PC-3 (cell line): ENCODE measurements at regions not wholly inside any gene's neighbourhood (a gene's known extent, or its start where the extent isn't known, plus 50 kb on each side); places are given as distances from the start of the nearest gene placed in this dataset.

ENCODE experiments used
- ATAC-seq: fragments of 200-7000 bp; cut with Tn5 transposase; 2 replicates; pipeline ENCODE4 v1.9.1; 2020; ENCODE audit warnings: mild to moderate bottlenecking, moderate library complexity
- BruUV-seq: library from RNA; stranded (reverse); fragments of 400-500 nt; replicated peaks from 2 replicates; lab custom pipeline; 2021; lab: Mats Ljungman, UMichigan
- CTCF ChIA-PET: fragments of 300-600 bp; sonication (Branson Sonifier 250); formaldehyde crosslinking; loops from one replicate; lab custom pipeline; 2022; ENCODE audit warnings: antibody characterized with exemption; lab: Charles Lee
- POLR2A ChIA-PET: fragments of 300-600 bp; sonication (Branson Sonifier 250); formaldehyde crosslinking; loops from one replicate; lab custom pipeline; 2022; ENCODE audit warnings: antibody characterized with exemption; ENCODE audit not compliant: unreplicated experiment; lab: Charles Lee
- DNase-seq: peaks from one replicate; pipeline ENCODE4 v3.0.0-alpha.2; 2015
- H2AFZ ChIP-seq: fragments of 300-600 bp; sonication (generic); 2 replicates; pipeline ENCODE4 v1.6.0; 2016; ENCODE audit warnings: antibody characterized with exemption, low read length
- H3F3A ChIP-seq: fragments of 300-600 bp; sonication (generic); one replicate; pipeline ENCODE4 v1.6.0; 2017; ENCODE audit warnings: antibody characterized with exemption, low read length, control low read depth, mild to moderate bottlenecking; ENCODE audit not compliant: unreplicated experiment
- H3K27ac ChIP-seq: fragments of 300-600 bp; sonication (generic); 2 replicates; pipeline ENCODE4 v1.5.1; 2016; ENCODE audit warnings: mild to moderate bottlenecking, low read length
- H3K27me3 ChIP-seq: fragments of 300-600 bp; sonication (generic); 2 replicates; pipeline ENCODE4 v1.6.1; 2016; ENCODE audit warnings: low read length, mixed read lengths
- H3K36me3 ChIP-seq: fragments of 300-600 bp; sonication (generic); 2 replicates; pipeline ENCODE4 v1.6.1; 2016; ENCODE audit warnings: low read depth, mixed run types, low read length, mixed read lengths
- H3K4me1 ChIP-seq: fragments of 300-600 bp; sonication (generic); 2 replicates; pipeline ENCODE4 v1.5.1; 2016; ENCODE audit warnings: low read length; ENCODE audit not compliant: insufficient read depth
- H3K4me2 ChIP-seq: fragments of 300-600 bp; sonication (generic); 2 replicates; pipeline ENCODE4 v1.6.0; 2016; ENCODE audit warnings: low read length
- H3K4me3 ChIP-seq: fragments of 300-600 bp; sonication (generic); 2 replicates; pipeline ENCODE4 v1.5.1; 2016; ENCODE audit warnings: mild to moderate bottlenecking, low read length, mixed read lengths
- H3K79me2 ChIP-seq: fragments of 300-600 bp; sonication (generic); 2 replicates; pipeline ENCODE4 v1.6.1; 2017; ENCODE audit warnings: low read length, mixed read lengths
- H3K9ac ChIP-seq: fragments of 300-600 bp; sonication (generic); 2 replicates; pipeline ENCODE4 v1.6.0; 2016; ENCODE audit warnings: mild to moderate bottlenecking, low read length
- H3K9me2 ChIP-seq: fragments of 300-600 bp; sonication (generic); replicated peaks from 2 replicates; pipeline ENCODE4 v1.6.1; 2016; ENCODE audit warnings: mixed run types, low read length, mixed read lengths
- H3K9me3 ChIP-seq: fragments of 300-600 bp; sonication (generic); 2 replicates; pipeline ENCODE4 v1.6.1; 2016; ENCODE audit warnings: low read length, mixed read lengths
- H4K20me1 ChIP-seq: fragments of 300-600 bp; sonication (generic); 2 replicates; pipeline ENCODE4 v1.6.1; 2016; ENCODE audit warnings: low read length, mixed read lengths
- CTCF ChIP-seq: fragments of 300-600 bp; sonication (generic); conservative IDR thresholded peaks from 2 replicates; pipeline ENCODE4 v1.5.1; 2017; ENCODE audit warnings: antibody characterized with exemption, low read depth, mild to moderate bottlenecking, low read length
- EZH2 ChIP-seq: fragments of 300-600 bp; sonication (generic); IDR thresholded peaks from one replicate; pipeline ENCODE4 v1.6.1; 2017; ENCODE audit warnings: antibody characterized with exemption, mild to moderate bottlenecking, low read length; ENCODE audit not compliant: unreplicated experiment
- EZH2phosphoT487 ChIP-seq: fragments of 300-600 bp; sonication (generic); IDR thresholded peaks from 2 replicates; pipeline ENCODE4 v1.6.1; 2018; ENCODE audit warnings: mild to moderate bottlenecking, antibody characterized with exemption, low read length, borderline replicate concordance
- intact Hi-C: fragments of 100-400 bp; cut with micrococcal nuclease; formaldehyde crosslinking; loops from 2 replicates; pipeline ENCODE4 v1.9.0; 2023

- no peak for ATAC-seq
- H3K27ac ChIP-seq, result no peak overlapping the region
These were observed 79.7 kb upstream of the TRIB2 start for GRCh38 chr2:12636837-12637581.

GRCh38 chr2:12637754-12638153 lies 79.0 kb upstream of the TRIB2 start:
- DNase-seq, result peak; percentile 78
- Histone ChIP-seq H3K79me2 (no peaks in the 10 kb centered on the region), H3K9ac (no peak overlapping the region), H3K27me3 (no peaks in the 10 kb centered on the region), H3K4me2 (no peak overlapping the region), H3K9me2 (no peaks in the 10 kb centered on the region), H3K4me3 (no peak overlapping the region), H4K20me1 (no peaks in the 10 kb centered on the region), H3F3A (no peaks in the 10 kb centered on the region), H2AFZ (no peak overlapping the region), H3K36me3 (no peaks in the 10 kb centered on the region), H3K9me3 (no peaks in the 10 kb centered on the region), H3K4me1 (peaks cover 14% of the 10 kb centered on the region), H3K27ac (no peak overlapping the region)
- ChIA-PET POLR2A (interaction anchor here (0.6 kb wide), 1 partner anchor 151 kb away, joined by 6 read pairs; no protein-coding TSS in a partner anchor), CTCF (no interaction called here)
- BruUV-seq, result no TSS peak
- TF ChIP-seq EZH2 (no peak), EZH2phosphoT487 (no peak), CTCF (no peak)
- intact Hi-C loops, result no loop called here
- peak; percentile 88 for ATAC-seq

More at GRCh38 chr2:12636837-12637581, 79.7 kb upstream of the TRIB2 start:
- CTCF ChIA-PET, result no interaction called here
- no peaks in the 10 kb centered on the region for H3F3A ChIP-seq
- H2AFZ ChIP-seq, result no peak overlapping the region
- H4K20me1 ChIP-seq, result no peaks in the 10 kb centered on the region
- POLR2A ChIA-PET, result no interaction called here
- H3K36me3 ChIP-seq, result no peaks in the 10 kb centered on the region
- no peaks in the 10 kb centered on the region for H3K79me2 ChIP-seq
- no peaks in the 10 kb centered on the region for H3K27me3 ChIP-seq
- DNase-seq, result no peak
- TF ChIP-seq EZH2phosphoT487 (no peak), CTCF (no peak), EZH2 (no peak)
- intact Hi-C loops, result no loop called here
- H3K9me2 ChIP-seq, result no peaks in the 10 kb centered on the region
- H3K4me1 ChIP-seq, result peaks cover 14% of the 10 kb centered on the region
- H3K9ac ChIP-seq, result no peak overlapping the region
- no TSS peak for BruUV-seq
- H3K4me2 ChIP-seq, result no peak overlapping the region
- H3K4me3 ChIP-seq, result no peak overlapping the region
- H3K9me3 ChIP-seq, result no peaks in the 10 kb centered on the region

- no peak for ATAC-seq
- CTCF ChIA-PET, result no interaction called here
- no peaks in the 10 kb centered on the region for H3K36me3 ChIP-seq
These were observed 75.3 kb upstream of the TRIB2 start for GRCh38 chr2:12641441-12641840.

More at GRCh38 chr2:12641441-12641840, 75.3 kb upstream of the TRIB2 start:
- Histone ChIP-seq H2AFZ (no peak overlapping the region), H3K9ac (no peak overlapping the region), H3F3A (no peaks in the 10 kb centered on the region), H3K9me2 (no peaks in the 10 kb centered on the region), H3K27me3 (no peaks in the 10 kb centered on the region), H3K4me3 (no peak overlapping the region), H3K4me2 (no peak overlapping the region), H3K4me1 (peaks cover 14% of the 10 kb centered on the region), H3K9me3 (no peaks in the 10 kb centered on the region), H4K20me1 (no peaks in the 10 kb centered on the region), H3K27ac (no peak overlapping the region), H3K79me2 (no peaks in the 10 kb centered on the region)
- no peak for DNase-seq
- no peak for TF ChIP-seq EZH2
- TF ChIP-seq EZH2phosphoT487, result no peak
- no peak for TF ChIP-seq CTCF
- POLR2A ChIA-PET, result no interaction called here
- no TSS peak for BruUV-seq
- intact Hi-C loops, result no loop called here
